Aorta (tissue), 5 donors: ENCODE measurements at regions not wholly inside any gene's neighbourhood (a gene's known extent, or its start where the extent isn't known, plus 50 kb on each side); places are given as distances from the start of the nearest gene placed in this dataset.

Experiments
- ATAC-seq: fragments of 200-7000 bp; cut with Tn5 transposase; one replicate; pipeline ENCODE4 v1.9.1; 2022; ENCODE audit warnings: moderate library complexity; ENCODE audit not compliant: low FRiP score
- DNase-seq, 2 donors: peaks; one replicate each; pipeline ENCODE4 v3.0.0-alpha.2; 2020
- H3K27ac ChIP-seq, 2 donors: one replicate each; pipeline ENCODE4 v1.5.1; 2013; ENCODE audit warnings: low read length in 2 of 2, mild to moderate bottlenecking in 2 of 2, moderate library complexity in 2 of 2, control low read depth in 1 of 2, inconsistent platforms in 1 of 2, low read depth in 1 of 2
- H3K27me3 ChIP-seq, 2 donors: one replicate each; pipeline ENCODE4 v1.6.1; 2013; ENCODE audit warnings: control low read depth in 1 of 2, low read length in 1 of 2, mild to moderate bottlenecking in 1 of 2, moderate library complexity in 1 of 2; ENCODE audit not compliant: insufficient read depth in 2 of 2, control insufficient read depth in 1 of 2
- H3K36me3 ChIP-seq, 2 donors: one replicate each; pipeline ENCODE4 v1.6.1; 2013; ENCODE audit warnings: control low read depth in 1 of 2, low read length in 1 of 2, mild to moderate bottlenecking in 1 of 2; ENCODE audit not compliant: insufficient read depth in 2 of 2, control insufficient read depth in 1 of 2
- H3K4me1 ChIP-seq, 2 donors: one replicate each; pipeline ENCODE4 v1.6.1; 2013; ENCODE audit warnings: low read length in 2 of 2, control low read depth in 1 of 2, mild to moderate bottlenecking in 1 of 2, moderate library complexity in 1 of 2; ENCODE audit not compliant: insufficient read depth in 2 of 2, control insufficient read depth in 1 of 2
- H3K4me3 ChIP-seq, 2 donors: one replicate each; pipeline ENCODE4 v1.5.1; 2013; ENCODE audit warnings: low read length in 2 of 2, control low read depth in 1 of 2, mild to moderate bottlenecking in 1 of 2
- H3K9me3 ChIP-seq: one replicate; pipeline ENCODE4 v1.6.1; 2013; ENCODE audit warnings: mild to moderate bottlenecking, low read length; ENCODE audit not compliant: control insufficient read depth
- WGBS, 2 donors: extraction: QIAGEN DNeasy Blood & Tissue Kit; methylation state at CpG; one replicate each; pipeline ENCODE4 v1.1.7; 2013; 5-methylcytosine and 5-hydroxymethylcytosine counted together
- intact Hi-C, 2 donors: fragments of 100-400 bp; cut with DNase I; formaldehyde crosslinking; loops; one replicate each; pipeline versions ENCODE4 v1.14.2 to v1.15.0; 2022
- donor health status: healthy with polysubstance abuse.
- donor health status: Bipolar disorder and iron deficiency.
- donor health status: DM: no; HTN: no; CAD: no.
- donor health status: DM: no; HTN: no; CAD: no.
- donor health status: DM: yes; HTN: yes; CAD: no.

GRCh38 chr9:23538461-23539003 lies 287.5 kb downstream of the ELAVL2 start:
- no peak overlapping the region for H3K27ac ChIP-seq
- 53 to 54% methylated on average over 4 of the region's 4 CpGs for WGBS, 2 donors
- H3K9me3 ChIP-seq = no peaks in the 10 kb centered on the region
- H3K4me1 ChIP-seq = no peaks in the 10 kb centered on the region
- no peak overlapping the region for H3K4me3 ChIP-seq
- DNase-seq (no peak), ATAC-seq (no peak)
- no peaks in the 10 kb centered on the region for H3K36me3 ChIP-seq
- no peaks in the 10 kb centered on the region for H3K27me3 ChIP-seq
- intact Hi-C loops = no loop called here

GRCh38 chr9:23539311-23539710 lies 286.7 kb downstream of the ELAVL2 start:
- no peaks in the 10 kb centered on the region for H3K4me1 ChIP-seq
- WGBS, 2 donors = 77 to 80% methylated on average over 1 of the region's 1 CpG
- H3K27me3 ChIP-seq = no peaks in the 10 kb centered on the region
- H3K27ac ChIP-seq = no peak overlapping the region
- DNase-seq (no peak), ATAC-seq (no peak)
- H3K36me3 ChIP-seq = no peaks in the 10 kb centered on the region
- no peaks in the 10 kb centered on the region for H3K9me3 ChIP-seq
- no peak overlapping the region for H3K4me3 ChIP-seq
- intact Hi-C loops = no loop called here

GRCh38 chr9:23541976-23542375 lies 284.1 kb downstream of the ELAVL2 start:
- Histone ChIP-seq H3K4me1 (no peaks in the 10 kb centered on the region), H3K4me3 (no peak overlapping the region), H3K36me3 (no peaks in the 10 kb centered on the region), H3K9me3 (no peaks in the 10 kb centered on the region), H3K27me3 (no peaks in the 10 kb centered on the region), H3K27ac (no peak overlapping the region)
- no peak for DNase-seq
- intact Hi-C loops = no loop called here
- 89 to 95% methylated on average over 2 of the region's 2 CpGs for WGBS, 2 donors
- ATAC-seq = no peak

- Histone ChIP-seq H3K27ac (no peak overlapping the region), H3K36me3 (no peaks in the 10 kb centered on the region), H3K4me3 (no peak overlapping the region), H3K4me1 (no peaks in the 10 kb centered on the region), H3K27me3 (no peaks in the 10 kb centered on the region), H3K9me3 (no peaks in the 10 kb centered on the region)
- DNase-seq (no peak), ATAC-seq (peak; percentile 39)
- intact Hi-C loops = no loop called here
Measured at GRCh38 chr9:23542438-23542837, 283.6 kb downstream of the ELAVL2 start.

- peak; percentile 50 for ATAC-seq
- 21 to 39% methylated on average over 1 of the region's 1 CpG for WGBS, 2 donors
Measured at GRCh38 chr9:23542927-23543326, 283.1 kb downstream of the ELAVL2 start.

GRCh38 chr9:23543419-23543818 lies 282.6 kb downstream of the ELAVL2 start:
- intact Hi-C loops = no loop called here
- Histone ChIP-seq H3K27me3 (no peaks in the 10 kb centered on the region), H3K4me3 (no peak overlapping the region), H3K4me1 (no peaks in the 10 kb centered on the region), H3K9me3 (no peaks in the 10 kb centered on the region), H3K27ac (no peak overlapping the region), H3K36me3 (no peaks in the 10 kb centered on the region)
- no peak for ATAC-seq
- DNase-seq = no peak
- 51 to 60% methylated on average over 3 of the region's 3 CpGs for WGBS, 2 donors

More at GRCh38 chr9:23542927-23543326, 283.1 kb downstream of the ELAVL2 start:
- intact Hi-C loops = no loop called here
- no peaks in the 10 kb centered on the region for H3K4me1 ChIP-seq
- H3K4me3 ChIP-seq = no peak overlapping the region
- no peaks in the 10 kb centered on the region for H3K36me3 ChIP-seq
- H3K9me3 ChIP-seq = no peaks in the 10 kb centered on the region
- no peaks in the 10 kb centered on the region for H3K27me3 ChIP-seq
- H3K27ac ChIP-seq = no peak overlapping the region
- DNase-seq = no peak

GRCh38 chr9:23545728-23546127 lies 280.3 kb downstream of the ELAVL2 start:
- WGBS, 2 donors = 89 to 93% methylated on average over 3 of the region's 3 CpGs

GRCh38 chr9:23551311-23551721 lies 274.7 kb downstream of the ELAVL2 start:
- H3K36me3 ChIP-seq = no peaks in the 10 kb centered on the region
- no peak for ATAC-seq
- H3K4me3 ChIP-seq = no peak overlapping the region
- no peaks in the 10 kb centered on the region for H3K4me1 ChIP-seq
- H3K27ac ChIP-seq = no peak overlapping the region
- 50 to 56% methylated on average over 2 of the region's 2 CpGs for WGBS, 2 donors
- H3K27me3 ChIP-seq = no peaks in the 10 kb centered on the region
- no peaks in the 10 kb centered on the region for H3K9me3 ChIP-seq
- intact Hi-C loops = no loop called here
- DNase-seq = no peak

More at GRCh38 chr9:23545728-23546127, 280.3 kb downstream of the ELAVL2 start:
- Histone ChIP-seq H3K9me3 (no peaks in the 10 kb centered on the region), H3K36me3 (no peaks in the 10 kb centered on the region), H3K27me3 (no peaks in the 10 kb centered on the region), H3K4me1 (no peaks in the 10 kb centered on the region), H3K27ac (no peak overlapping the region), H3K4me3 (no peak overlapping the region)
- ATAC-seq (no peak), DNase-seq (no peak)
- intact Hi-C loops = no loop called here

- Histone ChIP-seq H3K4me1 (no peaks in the 10 kb centered on the region), H3K9me3 (peaks cover 1% of the 10 kb centered on the region), H3K27me3 (no peaks in the 10 kb centered on the region), H3K36me3 (no peaks in the 10 kb centered on the region), H3K4me3 (no peak overlapping the region), H3K27ac (no peak overlapping the region)
- 81% methylated on average over 5 of the region's 5 CpGs for WGBS, 2 donors
- intact Hi-C loops = no loop called here
- DNase-seq = no peak
- ATAC-seq = no peak
Measured at GRCh38 chr9:23551929-23552707, 273.9 kb downstream of the ELAVL2 start.
